GM19328 (cell line): ENCODE measurements at regions not wholly inside any gene's neighbourhood (a gene's known extent, or its start where the extent isn't known, plus 50 kb on each side); places are given as distances from the start of the nearest gene placed in this dataset.
"Not testable (repeated sequence)": the region's sequence is repeated elsewhere in the genome, so short reads cannot be mapped to it uniquely, and the experiment has no call there.

Source experiments
- ATAC-seq: cut with Tn5 transposase; IDR thresholded peaks from one replicate; pipeline ENCODE4 v1.9.1; 2021; ENCODE audit warnings: mild to moderate bottlenecking, moderate library complexity; ENCODE audit not compliant: unreplicated experiment

- not testable (repeated sequence) for ATAC-seq
Observed at GRCh38 chr3:125791021-125791420, 178.0 kb upstream of the ROPN1B start.

DNA sequence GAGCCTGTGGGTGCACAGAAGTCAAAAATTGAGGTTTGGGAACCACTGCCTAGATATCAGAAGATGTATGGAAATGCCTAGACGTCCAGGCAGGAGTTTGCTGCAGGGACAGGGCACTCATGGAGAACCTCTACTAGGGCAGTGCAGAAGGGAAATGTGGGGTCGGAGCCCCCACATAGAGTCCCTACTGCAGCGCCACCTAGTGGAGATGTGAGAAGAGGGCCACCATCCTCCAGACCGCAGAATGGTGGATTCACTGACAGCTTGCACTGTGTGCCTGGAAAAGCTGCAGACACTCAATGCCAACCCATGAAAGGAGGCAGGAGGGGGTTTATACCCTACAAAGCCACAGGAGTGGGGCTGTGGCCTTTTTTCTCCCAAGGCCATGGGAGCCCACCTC, 159.0 kb upstream of the ROPN1B start:
- not testable (repeated sequence) for ATAC-seq

DNA sequence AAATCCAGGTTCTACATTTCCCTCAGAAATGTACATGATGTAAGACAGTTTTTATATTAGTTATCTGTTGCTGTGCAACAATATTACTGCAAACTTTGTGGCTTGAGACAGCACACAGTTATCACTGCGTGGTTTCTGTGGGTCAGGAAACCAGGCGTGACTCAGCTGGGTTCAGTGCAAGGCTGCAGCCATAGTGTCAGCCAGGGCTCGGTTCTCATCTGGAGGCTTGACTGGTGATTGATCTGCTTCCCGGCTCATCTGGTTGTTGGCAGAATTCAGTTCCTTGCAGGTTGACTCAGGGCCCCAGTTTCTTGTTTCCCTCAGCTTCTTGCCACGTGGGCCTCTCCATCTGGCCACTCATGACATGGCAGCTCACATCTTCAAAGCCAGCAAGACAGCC, 146.8 kb upstream of the ROPN1B start:
- ATAC-seq, result not testable (repeated sequence)

DNA sequence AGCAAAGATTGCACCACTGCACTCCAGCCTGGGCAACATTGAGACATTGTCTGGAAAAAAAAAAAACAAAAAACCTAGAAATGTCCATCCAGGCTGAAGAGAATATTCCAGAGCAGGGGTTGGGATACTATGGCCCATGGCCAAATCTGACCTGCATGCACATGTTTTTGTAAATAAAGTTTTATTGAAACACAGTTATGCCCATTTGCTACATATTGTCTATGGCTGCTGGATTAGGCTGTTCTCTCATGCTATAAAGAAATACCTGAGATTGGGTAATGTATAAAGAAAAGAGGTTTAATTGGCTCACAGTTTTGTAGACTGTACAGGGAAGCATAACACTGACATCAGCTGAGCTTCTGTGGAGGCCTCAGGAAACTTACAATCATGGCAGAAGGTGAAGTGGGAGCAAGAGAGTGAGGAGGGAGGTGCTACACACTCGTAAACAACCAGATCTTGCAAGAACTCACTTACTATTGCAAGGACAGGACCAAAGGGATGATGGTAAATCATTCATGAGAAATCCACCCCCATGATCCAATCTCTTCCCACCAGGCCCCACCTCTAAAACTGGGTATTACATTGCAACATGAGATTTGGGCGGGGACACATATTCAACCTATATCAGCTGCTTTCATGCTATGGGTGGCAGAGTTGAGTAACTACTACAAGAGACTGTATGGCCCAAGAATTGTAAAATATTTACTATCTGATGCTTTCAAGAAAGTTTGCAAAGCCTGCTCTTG, 137.8 kb upstream of the ROPN1B start:
- ATAC-seq, result not testable (repeated sequence)

GRCh38 chr3:125835562-125835961, 133.4 kb upstream of the ROPN1B start:
- ATAC-seq, result not testable (repeated sequence)

GRCh38 chr3:125836011-125836551, 132.9 kb upstream of the ROPN1B start:
- ATAC-seq, result not testable (repeated sequence)

GRCh38 chr3:125836786-125837185, 132.2 kb upstream of the ROPN1B start:
- not testable (repeated sequence) for ATAC-seq

- not testable (repeated sequence) for ATAC-seq
Observed at GRCh38 chr3:125838857-125839256, 130.1 kb upstream of the ROPN1B start.

DNA sequence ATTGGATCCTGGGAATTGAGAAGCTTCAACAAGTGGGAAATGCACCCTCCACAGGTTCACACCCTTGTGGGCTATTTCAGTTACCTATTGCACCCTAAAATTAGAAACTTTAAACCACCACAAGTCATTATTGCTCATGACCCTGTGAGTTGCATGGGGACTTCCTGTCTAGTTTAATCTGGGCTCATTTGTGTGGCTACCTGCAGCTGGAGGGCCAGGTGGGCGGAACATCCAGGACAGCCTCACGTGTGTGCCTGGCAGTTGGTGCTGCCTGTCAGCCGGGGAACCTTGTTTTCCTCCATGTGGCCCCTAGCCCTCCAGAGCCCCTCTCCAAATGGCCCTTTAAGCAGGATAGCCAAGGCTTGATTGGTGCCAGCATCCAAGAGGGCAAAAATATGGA, 128.5 kb upstream of the ROPN1B start:
- ATAC-seq, result not testable (repeated sequence)

DNA sequence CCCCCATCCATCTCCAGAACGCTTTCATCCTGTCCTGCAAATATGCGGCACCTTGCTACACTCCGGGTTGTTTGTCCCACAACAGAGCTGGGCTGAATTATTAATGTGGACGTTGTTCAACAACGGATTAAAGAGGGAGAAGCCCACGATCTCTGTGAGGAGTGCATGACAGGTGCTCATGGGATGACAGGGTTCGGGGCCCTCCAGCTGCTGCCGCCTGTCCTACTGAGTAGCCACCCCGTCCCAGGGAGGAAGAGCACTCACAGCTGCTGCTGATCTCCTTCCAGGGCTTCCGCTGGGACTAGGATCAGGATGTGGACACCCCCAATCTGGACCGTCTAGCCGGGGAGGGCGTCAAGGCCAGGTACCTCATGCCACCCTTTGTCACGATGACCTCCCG, 121.0 kb upstream of the ROPN1B start:
- ATAC-seq, result not testable (repeated sequence)

GRCh38 chr3:125855006-125855405, 114.0 kb upstream of the ROPN1B start:
- not testable (repeated sequence) for ATAC-seq

DNA sequence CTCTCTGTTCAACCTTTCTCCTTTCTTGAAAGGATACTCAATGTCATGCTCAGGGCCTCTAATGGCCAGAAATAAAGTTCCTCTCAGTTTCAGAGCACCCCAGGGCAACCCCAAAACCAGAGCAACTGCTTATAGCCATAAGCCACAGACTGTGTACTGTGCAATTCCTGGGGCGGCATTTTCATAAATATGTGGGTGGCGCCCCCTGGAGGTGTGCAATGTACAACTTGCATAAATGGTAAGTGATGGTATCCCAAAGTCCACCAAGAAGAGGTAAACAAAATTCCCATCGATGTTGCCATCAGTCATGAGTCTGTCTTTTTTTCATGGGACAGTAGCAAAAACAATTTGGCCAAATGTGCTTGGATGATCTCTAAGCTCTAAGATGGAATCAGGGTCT, 108.4 kb upstream of the ROPN1B start:
- ATAC-seq, result not testable (repeated sequence)

- not testable (repeated sequence) for ATAC-seq
Observed at GRCh38 chr3:125862841-125863254, 106.1 kb upstream of the ROPN1B start.

DNA sequence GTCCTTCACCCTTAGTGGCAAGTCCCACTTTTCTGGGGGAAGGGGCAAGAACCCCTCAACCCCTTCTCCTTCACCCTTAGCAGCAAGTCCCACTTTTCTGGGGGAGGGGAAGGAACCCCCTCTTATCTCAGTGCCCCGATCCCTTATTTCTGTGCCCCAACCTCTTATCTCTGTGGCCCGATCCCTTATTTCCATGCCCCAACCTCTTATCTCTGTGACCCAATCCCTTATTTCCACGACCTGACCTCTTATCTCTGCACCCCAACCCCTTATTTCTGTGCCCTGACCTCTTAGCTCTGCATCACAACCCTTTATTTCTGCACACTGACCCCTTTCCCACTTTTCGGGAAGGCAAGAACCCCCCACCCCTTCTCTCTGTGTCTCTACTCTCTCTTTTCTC, 104.4 kb upstream of the ROPN1B start:
- not testable (repeated sequence) for ATAC-seq

- ATAC-seq, result not testable (repeated sequence)
Observed at GRCh38 chr3:125886006-125886405, 83.0 kb upstream of the ROPN1B start.

DNA sequence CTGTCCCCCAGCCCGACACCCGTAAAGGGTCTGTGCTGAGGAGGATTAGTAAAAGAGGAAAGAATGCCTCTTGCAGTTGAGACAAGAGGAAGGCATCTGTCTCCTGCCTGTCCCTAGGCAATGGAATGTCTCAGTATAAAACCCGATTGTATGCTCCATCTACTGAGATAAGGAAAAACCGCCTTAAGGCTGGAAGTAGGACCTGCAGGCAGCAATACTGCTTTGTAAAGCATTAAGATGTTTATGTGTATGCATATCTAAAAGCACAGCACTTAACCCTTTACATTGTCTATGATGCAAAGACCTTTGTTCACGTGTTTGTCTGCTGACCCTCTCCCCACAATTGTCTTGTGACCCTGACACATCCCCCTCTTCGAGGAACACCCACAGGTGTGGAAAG, 69.8 kb upstream of the ROPN1B start:
- not testable (repeated sequence) for ATAC-seq

- not testable (repeated sequence) for ATAC-seq
Observed at GRCh38 chr3:125901473-125901872, 67.5 kb upstream of the ROPN1B start.

DNA sequence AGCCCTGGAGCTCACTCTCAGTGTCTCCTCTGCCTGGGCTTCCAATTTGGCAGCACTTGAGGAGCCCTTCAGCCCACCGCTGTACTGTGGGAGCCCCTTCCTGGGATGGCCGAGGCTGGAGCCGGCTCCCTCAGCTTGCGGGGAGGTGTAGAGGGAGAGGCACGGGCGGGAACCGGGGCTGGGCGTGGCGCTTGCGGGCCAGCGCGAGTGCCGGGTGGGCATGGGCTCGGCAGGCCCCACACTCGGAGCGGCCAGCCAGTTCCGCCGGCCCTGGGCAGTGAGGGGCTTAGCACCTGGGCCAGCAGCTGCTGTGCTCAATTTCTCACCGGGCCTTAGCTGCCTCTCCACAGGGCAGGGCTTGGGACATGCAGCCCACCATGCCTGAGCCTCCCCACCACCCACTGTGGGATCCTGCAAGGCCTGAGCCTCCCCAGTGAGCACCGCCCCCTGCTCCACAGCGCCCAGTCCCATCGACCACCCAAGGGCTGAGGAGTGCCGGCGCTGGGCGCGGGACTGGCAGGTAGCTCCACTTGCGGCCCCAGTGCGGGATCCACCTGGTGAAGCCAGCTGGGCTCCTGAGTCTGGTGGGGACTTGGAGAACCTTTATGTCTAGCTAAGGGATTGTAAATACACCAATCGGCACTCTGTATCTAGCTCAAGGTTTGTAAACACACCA, 65.1 kb upstream of the ROPN1B start:
- ATAC-seq, result not testable (repeated sequence)

- ATAC-seq, result not testable (repeated sequence)
Observed at GRCh38 chr3:125907279-125907678, 61.7 kb upstream of the ROPN1B start.

DNA sequence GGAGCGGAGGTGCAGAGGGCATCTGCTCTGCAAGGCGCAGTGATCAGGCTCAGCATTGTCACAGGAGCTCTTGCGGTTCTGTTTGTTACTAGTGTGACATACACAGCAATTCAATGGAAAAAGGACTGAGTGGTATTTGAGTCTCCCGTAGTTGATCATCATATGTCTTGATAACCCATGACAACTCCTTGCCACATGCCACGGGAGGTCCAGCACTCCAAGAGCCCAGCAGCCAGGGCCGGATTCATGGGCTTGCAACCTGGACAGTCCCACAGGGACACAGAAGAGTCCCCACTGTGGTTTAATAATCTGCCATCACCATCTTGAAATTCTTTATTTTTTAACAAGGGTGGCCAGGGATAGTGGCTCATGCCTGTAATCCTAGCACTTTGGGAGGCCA, 58.1 kb upstream of the ROPN1B start:
- ATAC-seq, result not testable (repeated sequence)

- not testable (repeated sequence) for ATAC-seq
Observed at GRCh38 chr3:125914608-125915436, 54.2 kb upstream of the ROPN1B start.
